ENCODE measurements at regions not wholly inside any gene's neighbourhood (a gene's known extent, or its start where the extent isn't known, plus 50 kb on each side); places are given as distances from the start of the nearest gene placed in this dataset.

DNA sequence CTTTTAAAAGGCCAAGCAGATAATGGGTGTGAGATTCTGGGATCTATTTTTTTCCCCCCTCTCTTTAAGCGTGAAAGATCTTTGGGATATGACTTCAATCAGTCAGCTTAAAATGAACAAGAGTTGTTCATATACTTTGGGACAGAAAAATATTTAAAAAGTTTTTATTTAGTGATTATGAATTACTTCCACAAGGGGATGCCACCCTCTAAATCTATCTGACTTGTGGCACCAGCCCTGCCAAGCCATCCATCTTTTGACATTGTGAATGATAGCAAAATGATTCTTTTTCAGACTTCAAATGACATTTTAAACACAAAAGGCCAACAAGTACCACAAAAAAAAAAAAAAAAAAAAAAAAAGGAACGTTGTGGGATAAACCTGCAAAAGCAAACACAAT lies 111.0 kb upstream of the HMHB1 start:
- TF ChIP-seq, protein P1, sequence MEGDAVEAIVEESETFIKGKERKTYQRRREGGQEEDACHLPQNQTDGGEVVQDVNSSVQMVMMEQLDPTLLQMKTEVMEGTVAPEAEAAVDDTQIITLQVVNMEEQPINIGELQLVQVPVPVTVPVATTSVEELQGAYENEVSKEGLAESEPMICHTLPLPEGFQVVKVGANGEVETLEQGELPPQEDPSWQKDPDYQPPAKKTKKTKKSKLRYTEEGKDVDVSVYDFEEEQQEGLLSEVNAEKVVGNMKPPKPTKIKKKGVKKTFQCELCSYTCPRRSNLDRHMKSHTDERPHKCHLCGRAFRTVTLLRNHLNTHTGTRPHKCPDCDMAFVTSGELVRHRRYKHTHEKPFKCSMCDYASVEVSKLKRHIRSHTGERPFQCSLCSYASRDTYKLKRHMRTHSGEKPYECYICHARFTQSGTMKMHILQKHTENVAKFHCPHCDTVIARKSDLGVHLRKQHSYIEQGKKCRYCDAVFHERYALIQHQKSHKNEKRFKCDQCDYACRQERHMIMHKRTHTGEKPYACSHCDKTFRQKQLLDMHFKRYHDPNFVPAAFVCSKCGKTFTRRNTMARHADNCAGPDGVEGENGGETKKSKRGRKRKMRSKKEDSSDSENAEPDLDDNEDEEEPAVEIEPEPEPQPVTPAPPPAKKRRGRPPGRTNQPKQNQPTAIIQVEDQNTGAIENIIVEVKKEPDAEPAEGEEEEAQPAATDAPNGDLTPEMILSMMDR (IDR thresholded peaks at IDR 0.05) = no peak
- TF ChIP-seq POLR2A (IDR thresholded peaks at IDR 0.05) (no peak), POLR2AphosphoS5 (IDR thresholded peaks at IDR 0.05) (no peak)
